ENCODE measurements at regions not wholly inside any gene's neighbourhood (a gene's known extent, or its start where the extent isn't known, plus 50 kb on each side); places are given as distances from the start of the nearest gene placed in this dataset.

DNA sequence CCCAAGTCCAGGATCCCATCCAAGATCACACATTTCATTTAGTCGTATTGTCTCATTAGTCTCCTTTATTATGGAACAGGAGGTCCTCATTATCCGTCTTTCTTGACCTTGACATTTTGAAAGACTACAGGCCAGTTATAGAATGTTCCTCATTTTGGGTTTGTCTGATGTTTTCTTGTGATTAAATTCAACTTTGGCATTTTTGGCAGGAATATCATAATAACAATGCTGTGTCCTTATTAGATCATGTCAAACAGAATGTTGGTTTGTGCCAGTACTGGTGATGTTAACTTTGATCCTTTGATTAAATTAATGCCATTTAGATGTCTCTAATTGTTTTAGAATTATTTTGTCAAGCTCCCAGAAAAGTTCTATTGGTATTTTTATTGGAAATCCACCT lies 106.5 kb upstream of the FRY start:
- POLR2A ChIA-PET = no interaction called here
- H2AFZ ChIP-seq (ENCODE audit: low read depth) = no peak overlapping the region
- H3F3A ChIP-seq (replicated peaks; ENCODE audit: insufficient read depth) = no peaks in the 10 kb centered on the region
- H3K79me2 ChIP-seq (ENCODE audit: insufficient read depth) = no peaks in the 10 kb centered on the region; the same call in 1 of the 2 replicates
- H3K36me3 ChIP-seq (replicated peaks in 1 of 2; ENCODE audit: control insufficient read depth in 1 of 2, insufficient read depth in 2 of 2, low read length in 1 of 2) = no peaks in the 10 kb centered on the region
- TF ChIP-seq, protein P1, sequence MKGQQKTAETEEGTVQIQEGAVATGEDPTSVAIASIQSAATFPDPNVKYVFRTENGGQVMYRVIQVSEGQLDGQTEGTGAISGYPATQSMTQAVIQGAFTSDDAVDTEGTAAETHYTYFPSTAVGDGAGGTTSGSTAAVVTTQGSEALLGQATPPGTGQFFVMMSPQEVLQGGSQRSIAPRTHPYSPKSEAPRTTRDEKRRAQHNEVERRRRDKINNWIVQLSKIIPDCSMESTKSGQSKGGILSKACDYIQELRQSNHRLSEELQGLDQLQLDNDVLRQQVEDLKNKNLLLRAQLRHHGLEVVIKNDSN (IDR thresholded peaks at IDR 0.05; ENCODE audit: borderline replicate concordance, low read depth) = no peak
- TF ChIP-seq TCF12 (IDR thresholded peaks at IDR 0.05) (0 out of 2 replicates have a peak, but pooled peaks have one; percentile 7), NFIC (IDR thresholded peaks at IDR 0.05; ENCODE audit: borderline replicate concordance) (0 out of 2 replicates have a peak, but pooled peaks have one; percentile 23), CHD2 (IDR thresholded peaks at IDR 0.05; ENCODE audit: low read length, partially characterized antibody) (no peak)
- TF ChIP-seq, protein P2, sequence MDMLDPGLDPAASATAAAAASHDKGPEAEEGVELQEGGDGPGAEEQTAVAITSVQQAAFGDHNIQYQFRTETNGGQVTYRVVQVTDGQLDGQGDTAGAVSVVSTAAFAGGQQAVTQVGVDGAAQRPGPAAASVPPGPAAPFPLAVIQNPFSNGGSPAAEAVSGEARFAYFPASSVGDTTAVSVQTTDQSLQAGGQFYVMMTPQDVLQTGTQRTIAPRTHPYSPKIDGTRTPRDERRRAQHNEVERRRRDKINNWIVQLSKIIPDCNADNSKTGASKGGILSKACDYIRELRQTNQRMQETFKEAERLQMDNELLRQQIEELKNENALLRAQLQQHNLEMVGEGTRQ (IDR thresholded peaks at IDR 0.05; ENCODE audit: borderline replicate concordance, low read depth, low read length) = no peak
- TF ChIP-seq, protein P3, sequence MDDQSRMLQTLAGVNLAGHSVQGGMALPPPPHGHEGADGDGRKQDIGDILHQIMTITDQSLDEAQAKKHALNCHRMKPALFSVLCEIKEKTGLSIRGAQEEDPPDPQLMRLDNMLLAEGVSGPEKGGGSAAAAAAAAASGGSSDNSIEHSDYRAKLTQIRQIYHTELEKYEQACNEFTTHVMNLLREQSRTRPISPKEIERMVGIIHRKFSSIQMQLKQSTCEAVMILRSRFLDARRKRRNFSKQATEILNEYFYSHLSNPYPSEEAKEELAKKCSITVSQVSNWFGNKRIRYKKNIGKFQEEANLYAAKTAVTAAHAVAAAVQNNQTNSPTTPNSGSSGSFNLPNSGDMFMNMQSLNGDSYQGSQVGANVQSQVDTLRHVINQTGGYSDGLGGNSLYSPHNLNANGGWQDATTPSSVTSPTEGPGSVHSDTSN (IDR thresholded peaks at IDR 0.05) = peak; percentile 18; the same call in 1 of the 2 replicates
- no peak overlapping the region for H3K9ac ChIP-seq
- 36% methylated on average over 2 of the region's 2 CpGs for WGBS (ENCODE audit: low lambda C conversion rate)
- no peaks in the 10 kb centered on the region for H3K9me3 ChIP-seq
- no peaks in the 10 kb centered on the region for H3K27me3 ChIP-seq (ENCODE audit: insufficient read depth)
- no peak overlapping the region for H3K27ac ChIP-seq (ENCODE audit: low read depth in 2 of 2, low read length in 1 of 2)
- CTCF ChIA-PET = no interaction called here
- no peak overlapping the region for H3K4me3 ChIP-seq (ENCODE audit: low read depth in 2 of 2, low read length in 1 of 2)
- H4K20me1 ChIP-seq (ENCODE audit: insufficient read depth) = no peaks in the 10 kb centered on the region
- no peak for DNase-seq
- H3K4me2 ChIP-seq = no peak overlapping the region
- no peaks in the 10 kb centered on the region for H3K9me2 ChIP-seq
- peaks cover 0 to 6% of the 10 kb centered on the region in 2 experiments; a peak in 2 of 4 replicates for H3K4me1 ChIP-seq (ENCODE audit: control insufficient read depth in 1 of 2, insufficient read depth in 2 of 2, low read depth in 1 of 2, low read length in 1 of 2)

DNA sequence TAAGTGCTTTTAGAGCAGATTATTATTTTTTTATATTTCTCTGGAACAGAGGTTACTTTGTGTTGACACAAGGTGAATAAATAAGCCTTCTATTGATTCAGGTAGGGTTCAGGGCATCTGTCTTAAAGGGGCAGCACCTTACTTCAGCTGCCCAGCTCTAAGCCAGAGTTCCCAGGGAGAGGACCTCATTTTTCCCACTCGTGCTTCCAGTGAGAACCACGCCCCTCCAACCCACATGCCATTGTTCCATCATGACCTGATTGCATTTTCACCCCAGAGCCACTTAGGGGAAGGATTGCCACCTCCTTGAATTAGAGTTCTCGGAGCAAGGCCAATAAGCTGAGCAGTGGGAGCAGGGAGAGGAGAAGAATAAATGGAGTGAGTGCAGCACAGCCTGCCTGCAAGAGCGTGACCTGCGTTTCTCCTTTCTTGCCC lies 104.3 kb upstream of the FRY start:
- H3K4me2 ChIP-seq = no peak overlapping the region
- WGBS (ENCODE audit: low lambda C conversion rate) = 87% methylated on average over 5 of the region's 5 CpGs

More for the DNA sequence above, 104.3 kb upstream of the FRY start:
- peaks cover 6 to 11% of the 10 kb centered on the region in 2 experiments; a peak in 3 of 4 replicates for H3K4me1 ChIP-seq (ENCODE audit: control insufficient read depth in 1 of 2, insufficient read depth in 2 of 2, low read depth in 1 of 2, low read length in 1 of 2)
- H3K9ac ChIP-seq = no peak overlapping the region
- TF ChIP-seq EP300 (IDR thresholded peaks at IDR 0.05; ENCODE audit: borderline replicate concordance in 1 of 2, low read depth in 1 of 2, low read length in 1 of 2) (no peak), SMC3 (IDR thresholded peaks at IDR 0.05; ENCODE audit: low read depth, low read length) (no peak), GATA2 (CRISPR knock-in tag; IDR thresholded peaks at IDR 0.05) (no peak)
- TF ChIP-seq, protein P1 (IDR thresholded peaks at IDR 0.05; ENCODE audit: borderline replicate concordance, low read depth) = no peak
- no peaks in the 10 kb centered on the region for H4K20me1 ChIP-seq (ENCODE audit: insufficient read depth)
- no peaks in the 10 kb centered on the region for H3K9me2 ChIP-seq
- H3K27me3 ChIP-seq (ENCODE audit: insufficient read depth) = no peaks in the 10 kb centered on the region
- CTCF ChIA-PET = interaction anchor here (1.1 to 1.6 kb wide), 2 partner anchors 9 to 40 kb away, joined by 3 to 4 read pairs; no protein-coding TSS in a partner anchor
- H3K27ac ChIP-seq (ENCODE audit: low read depth in 2 of 2, low read length in 1 of 2) = no peak overlapping the region
- POLR2A ChIA-PET = no interaction called here
- DNase-seq = no peak
- H3K36me3 ChIP-seq (replicated peaks in 1 of 2; ENCODE audit: control insufficient read depth in 1 of 2, insufficient read depth in 2 of 2, low read length in 1 of 2) = no peaks in the 10 kb centered on the region
- no peaks in the 10 kb centered on the region for H3F3A ChIP-seq (replicated peaks; ENCODE audit: insufficient read depth)
- no peak overlapping the region for H3K4me3 ChIP-seq (ENCODE audit: low read depth in 2 of 2, low read length in 1 of 2)
- H3K79me2 ChIP-seq (ENCODE audit: insufficient read depth) = no peaks in the 10 kb centered on the region; the same call in 1 of the 2 replicates
- H2AFZ ChIP-seq (ENCODE audit: low read depth) = no peak overlapping the region
- H3K9me3 ChIP-seq = no peaks in the 10 kb centered on the region
